ENCODE measurements at regions not wholly inside any gene's neighbourhood (a gene's known extent, or its start where the extent isn't known, plus 50 kb on each side); places are given as distances from the start of the nearest gene placed in this dataset.
"Not testable (repeated sequence)": the region's sequence is repeated elsewhere in the genome, so short reads cannot be mapped to it uniquely, and the experiment has no call there.

GRCh38 chr6:835476-836160 is 142.7 kb upstream of the EXOC2 start:
- no peak for TF ChIP-seq CTCF (IDR thresholded peaks at IDR 0.05; ENCODE audit: borderline replicate concordance, extremely low read depth, low read length, poor library complexity, severe bottlenecking)
- TF ChIP-seq EZH2 (IDR thresholded peaks at IDR 0.05; ENCODE audit: borderline replicate concordance, low read depth, low read length, severe bottlenecking), result no peak
- H3K4me1 ChIP-seq (ENCODE audit: insufficient read depth, low read length), result no peaks in the 10 kb centered on the region
- no peak overlapping the region for H2AFZ ChIP-seq (ENCODE audit: low read depth, low read length)
- ATAC-seq (ENCODE audit: insufficient read depth, low read depth) (no peak), DNase-seq (no peak)
- no peak overlapping the region for H3K4me3 ChIP-seq (ENCODE audit: low read depth in 1 of 2, low read length in 2 of 2)
- no peaks in the 10 kb centered on the region for H3K36me3 ChIP-seq (ENCODE audit: insufficient read depth, low read length)
- no peaks in the 10 kb centered on the region for H3K79me2 ChIP-seq (ENCODE audit: insufficient read depth, low read length)
- no peaks in the 10 kb centered on the region for H4K20me1 ChIP-seq (ENCODE audit: insufficient read depth, low read length)
- H3K9ac ChIP-seq (ENCODE audit: low read depth, low read length), result no peak overlapping the region
- no peak overlapping the region for H3K27ac ChIP-seq (ENCODE audit: low read length)
- peaks cover 2% of the 10 kb centered on the region for H3K27me3 ChIP-seq (ENCODE audit: insufficient read depth, low read length, poor library complexity)
- H3K9me3 ChIP-seq (ENCODE audit: insufficient read depth, low read length, severe bottlenecking), result peaks cover 5% of the 10 kb centered on the region
- no peak overlapping the region for H3K4me2 ChIP-seq (ENCODE audit: insufficient read depth, low read length)

- Histone ChIP-seq H3K4me1 (ENCODE audit: insufficient read depth, low read length) (no peaks in the 10 kb centered on the region), H3K9me3 (ENCODE audit: insufficient read depth, low read length, severe bottlenecking) (peaks cover 5% of the 10 kb centered on the region), H3K36me3 (ENCODE audit: insufficient read depth, low read length) (no peaks in the 10 kb centered on the region), H2AFZ (ENCODE audit: low read depth, low read length) (no peak overlapping the region), H3K4me3 (ENCODE audit: low read depth in 1 of 2, low read length in 2 of 2) (no peak overlapping the region), H3K27ac (ENCODE audit: low read length) (no peak overlapping the region), H3K79me2 (ENCODE audit: insufficient read depth, low read length) (no peaks in the 10 kb centered on the region), H3K9ac (ENCODE audit: low read depth, low read length) (no peak overlapping the region), H4K20me1 (ENCODE audit: insufficient read depth, low read length) (no peaks in the 10 kb centered on the region), H3K4me2 (ENCODE audit: insufficient read depth, low read length) (no peak overlapping the region), H3K27me3 (ENCODE audit: insufficient read depth, low read length, poor library complexity) (peaks cover 2% of the 10 kb centered on the region)
- ATAC-seq (ENCODE audit: insufficient read depth, low read depth) (no peak), DNase-seq (no peak)
- TF ChIP-seq CTCF (IDR thresholded peaks at IDR 0.05; ENCODE audit: borderline replicate concordance, extremely low read depth, low read length, poor library complexity, severe bottlenecking), result no peak
- no peak for TF ChIP-seq EZH2 (IDR thresholded peaks at IDR 0.05; ENCODE audit: borderline replicate concordance, low read depth, low read length, severe bottlenecking)
Measured at GRCh38 chr6:834866-835265, 141.9 kb upstream of the EXOC2 start.

GRCh38 chr6:834190-834589 is 141.3 kb upstream of the EXOC2 start:
- ATAC-seq (ENCODE audit: insufficient read depth, low read depth) (no peak), DNase-seq (no peak)
- no peaks in the 10 kb centered on the region for H3K4me1 ChIP-seq (ENCODE audit: insufficient read depth, low read length)
- peaks cover 2% of the 10 kb centered on the region for H3K27me3 ChIP-seq (ENCODE audit: insufficient read depth, low read length, poor library complexity)
- H2AFZ ChIP-seq (ENCODE audit: low read depth, low read length), result no peak overlapping the region
- H3K27ac ChIP-seq (ENCODE audit: low read length), result no peak overlapping the region
- no peak overlapping the region for H3K4me3 ChIP-seq (ENCODE audit: low read depth in 1 of 2, low read length in 2 of 2)
- H3K9me3 ChIP-seq (ENCODE audit: insufficient read depth, low read length, severe bottlenecking), result peaks cover 5% of the 10 kb centered on the region
- H3K4me2 ChIP-seq (ENCODE audit: insufficient read depth, low read length), result no peak overlapping the region
- no peak overlapping the region for H3K9ac ChIP-seq (ENCODE audit: low read depth, low read length)
- H4K20me1 ChIP-seq (ENCODE audit: insufficient read depth, low read length), result no peaks in the 10 kb centered on the region
- H3K36me3 ChIP-seq (ENCODE audit: insufficient read depth, low read length), result no peaks in the 10 kb centered on the region
- no peak for TF ChIP-seq CTCF (IDR thresholded peaks at IDR 0.05; ENCODE audit: borderline replicate concordance, extremely low read depth, low read length, poor library complexity, severe bottlenecking)
- TF ChIP-seq EZH2 (IDR thresholded peaks at IDR 0.05; ENCODE audit: borderline replicate concordance, low read depth, low read length, severe bottlenecking), result no peak
- H3K79me2 ChIP-seq (ENCODE audit: insufficient read depth, low read length), result no peaks in the 10 kb centered on the region

GRCh38 chr6:832804-833203 is 139.9 kb upstream of the EXOC2 start:
- not testable (repeated sequence) for ATAC-seq (ENCODE audit: insufficient read depth, low read depth); H4K20me1 ChIP-seq (ENCODE audit: insufficient read depth, low read length); H3K27me3 ChIP-seq (ENCODE audit: insufficient read depth, low read length, poor library complexity); H3K36me3 ChIP-seq (ENCODE audit: insufficient read depth, low read length); H3K9me3 ChIP-seq (ENCODE audit: insufficient read depth, low read length, severe bottlenecking); H3K4me2 ChIP-seq (ENCODE audit: insufficient read depth, low read length); H3K4me1 ChIP-seq (ENCODE audit: insufficient read depth, low read length); H3K9ac ChIP-seq (ENCODE audit: low read depth, low read length); H3K79me2 ChIP-seq (ENCODE audit: insufficient read depth, low read length); H3K4me3 ChIP-seq (ENCODE audit: low read depth in 1 of 2, low read length in 2 of 2); H2AFZ ChIP-seq (ENCODE audit: low read depth, low read length); DNase-seq; H3K27ac ChIP-seq (ENCODE audit: low read length)

Data from DND-41 (cell line).